HepG2 (cell line): ENCODE measurements at regions not wholly inside any gene's neighbourhood (a gene's known extent, or its start where the extent isn't known, plus 50 kb on each side); places are given as distances from the start of the nearest gene placed in this dataset.

ENCODE experiments used
- ATAC-seq: fragments of 200-7000 bp; cut with Tn5 transposase; 3 replicates; pipeline ENCODE4 v1.9.1; 2020; ENCODE audit warnings: mild to moderate bottlenecking, moderate library complexity
- BruUV-seq: library from RNA; stranded (reverse); fragments of 400-500 nt; replicated peaks from 2 replicates; lab custom pipeline; 2021; lab: Mats Ljungman, UMichigan
- CTCF ChIA-PET: fragments of 300-600 bp; formaldehyde crosslinking; extraction: SDS; loops from one replicate; lab custom pipeline; 2021; ENCODE audit warnings: low total read pairs, inconsistent platforms, low intra/inter-chr PET ratio; lab: Yijun Ruan, JAX
- POLR2A ChIA-PET: fragments of 350-600 bp; sonication (Branson Sonifier 250); formaldehyde crosslinking; loops from one replicate; lab custom pipeline; 2020; ENCODE audit warnings: antibody characterized with exemption, inconsistent platforms; lab: Yijun Ruan, JAX
- DNase-seq: peaks from one replicate; pipeline ENCODE4 v3.0.0-alpha.2; 2015; ENCODE audit warnings: low spot score
- FAIRE-seq: peaks from 3 replicates; lab custom pipeline; 2011; peaks lifted over from hg19 to GRCh38; lab: Jason Lieb, UNC
- H2AFZ ChIP-seq: one replicate; pipeline ENCODE4 v1.6.1; 2011; ENCODE audit warnings: low read length, inconsistent platforms
- H3K27ac ChIP-seq: fragments of 300-600 bp; 3 replicates; pipeline ENCODE4 v1.8.0; 2011; ENCODE audit warnings: mixed run types, mild to moderate bottlenecking, mixed read lengths, low read length, inconsistent platforms; ENCODE audit not compliant: insufficient read depth; ENCODE audit errors: extremely low read length
- H3K27me3 ChIP-seq, 2 experiments: fragments of 200-600 bp in 1 of 2; 2 replicates in 1 of 2; 3 replicates in 1 of 2; pipeline versions ENCODE4 v1.6.0 to v1.8.0; 2011; ENCODE audit warnings: low read length in 2 of 2, mild to moderate bottlenecking in 2 of 2, moderate library complexity in 2 of 2, inconsistent platforms in 1 of 2; ENCODE audit not compliant: insufficient read depth in 2 of 2, control insufficient read depth in 1 of 2
- H3K36me3 ChIP-seq, 2 experiments: fragments of 200-600 bp in 1 of 2; replicated peaks in 1 of 2; 2 replicates in 1 of 2; 3 replicates in 1 of 2; pipeline versions ENCODE4 v1.5.1 to v1.8.0; 2011; ENCODE audit warnings: low read length in 2 of 2, inconsistent platforms in 1 of 2; ENCODE audit not compliant: insufficient read depth in 2 of 2, control insufficient read depth in 1 of 2
- H3K4me1 ChIP-seq: 2 replicates; pipeline ENCODE4 v1.5.1; 2012; ENCODE audit warnings: low read length, inconsistent platforms; ENCODE audit not compliant: insufficient read depth
- H3K4me2 ChIP-seq: 2 replicates; pipeline ENCODE4 v1.6.0; 2011; ENCODE audit warnings: low read depth, low read length, inconsistent platforms
- H3K4me3 ChIP-seq, 3 experiments: fragments of 200-600 bp in 1 of 3; sonication (generic), shearing (Covaris generic) in 1 of 3; replicated peaks in 1 of 3; 2 replicates each; pipeline ENCODE4 v1.5.1; 2011 to 2016; ENCODE audit warnings: low read length in 3 of 3, inconsistent platforms in 2 of 3, low read depth in 2 of 3, mild to moderate bottlenecking in 2 of 3, control low read depth in 1 of 3, mixed read lengths in 1 of 3; ENCODE audit not compliant: insufficient read depth in 1 of 3
- H3K79me2 ChIP-seq: one replicate; pipeline ENCODE4 v1.6.1; 2011; ENCODE audit warnings: low read length, inconsistent platforms; ENCODE audit not compliant: insufficient read depth
- H3K9ac ChIP-seq: 2 replicates; pipeline ENCODE4 v1.6.0; 2011; ENCODE audit warnings: mild to moderate bottlenecking, low read depth, low read length, inconsistent platforms; ENCODE audit not compliant: insufficient read depth
- H3K9me3 ChIP-seq: 2 replicates; pipeline ENCODE4 v1.5.1; 2012; ENCODE audit warnings: mild to moderate bottlenecking, low read length
- H4K20me1 ChIP-seq: 2 replicates; pipeline ENCODE4 v1.6.0; 2011; ENCODE audit warnings: inconsistent platforms, mild to moderate bottlenecking, low read length, moderate library complexity; ENCODE audit not compliant: insufficient read depth
- ATF6 ChIP-seq: sonication (generic); formaldehyde crosslinking; conservative IDR thresholded peaks from 2 replicates; pipeline ENCODE4 v1.4.0; 2020; ENCODE audit warnings: missing genetic modification reagents
- GLI4 ChIP-seq: sonication (generic); formaldehyde crosslinking; IDR thresholded peaks from 2 replicates; pipeline ENCODE4 v1.5.1; 2020; ENCODE audit warnings: missing genetic modification reagents, mild to moderate bottlenecking, moderate library complexity, borderline replicate concordance
- KDM3A ChIP-seq: IDR thresholded peaks from 2 replicates; pipeline ENCODE4 v1.6.1; 2018; ENCODE audit warnings: low read depth, missing compliant biosample characterization
- MAFG ChIP-seq: sonication (generic); formaldehyde crosslinking; IDR thresholded peaks from 2 replicates; pipeline ENCODE4 v1.5.1; 2020; ENCODE audit warnings: mild to moderate bottlenecking, missing genetic modification reagents
- MBD4 ChIP-seq: IDR thresholded peaks from 2 replicates; pipeline ENCODE4 v1.6.1; 2012; ENCODE audit warnings: low read length, inconsistent platforms, borderline replicate concordance
- SNAPC2 ChIP-seq: sonication (generic); formaldehyde crosslinking; IDR thresholded peaks from 2 replicates; pipeline ENCODE4 v1.8.1; 2022; ENCODE audit warnings: mild to moderate bottlenecking, missing genetic modification reagents
- ZBTB33 ChIP-seq: sonication (generic); formaldehyde crosslinking; IDR thresholded peaks from 2 replicates; pipeline ENCODE4 v1.4.0; 2020; ENCODE audit warnings: missing genetic modification reagents
- ZHX1 ChIP-seq: sonication (generic); formaldehyde crosslinking; IDR thresholded peaks from 2 replicates; pipeline ENCODE4 v1.8.1; 2022; ENCODE audit warnings: low read depth, mild to moderate bottlenecking, missing genetic modification reagents
- ZNF225 ChIP-seq: sonication (generic); formaldehyde crosslinking; IDR thresholded peaks from 2 replicates; pipeline ENCODE4 v1.4.0; 2020; ENCODE audit warnings: mild to moderate bottlenecking, missing genetic modification reagents
- ZNF557 ChIP-seq: sonication (generic); formaldehyde crosslinking; IDR thresholded peaks from 2 replicates; pipeline ENCODE4 v1.4.0; 2020; ENCODE audit warnings: missing genetic modification reagents
- ZNF598 ChIP-seq: sonication (generic); formaldehyde crosslinking; IDR thresholded peaks from 2 replicates; pipeline ENCODE4 v1.5.1; 2020; ENCODE audit warnings: mild to moderate bottlenecking, missing genetic modification reagents, borderline replicate concordance
- ZZZ3 ChIP-seq: sonication (generic); formaldehyde crosslinking; IDR thresholded peaks from 2 replicates; pipeline ENCODE4 v1.4.0; 2020; ENCODE audit warnings: missing genetic modification reagents, mild to moderate bottlenecking, borderline replicate concordance
- WGBS: methylation state at CpG from one replicate; pipeline ENCODE4 v1.1.6; 2017; ENCODE audit warnings: low lambda C conversion rate; 5-methylcytosine and 5-hydroxymethylcytosine counted together
- in situ Hi-C: cut with HindIII; loops from 2 replicates; pipeline ENCODE4 v1.10.0; 2017; ENCODE audit warnings: low pct_unique_long_range_greater_than_20kb; ENCODE audit not compliant: extremely low pct_ligation_motif_present
- intact Hi-C: fragments of 100-400 bp; cut with micrococcal nuclease; formaldehyde crosslinking; loops from one replicate; pipeline ENCODE4 v1.10.0; 2022; ENCODE audit not compliant: unreplicated experiment

- Histone ChIP-seq H3K27ac (no peak overlapping the region), H4K20me1 (no peaks in the 10 kb centered on the region), H3K4me3 (no peak overlapping the region), H3K36me3 (no peaks in the 10 kb centered on the region), H3K4me1 (no peaks in the 10 kb centered on the region), H3K9me3 (no peaks in the 10 kb centered on the region), H3K79me2 (no peaks in the 10 kb centered on the region), H2AFZ (no peak overlapping the region), H3K4me2 (no peak overlapping the region), H3K27me3 (no peaks in the 10 kb centered on the region), H3K9ac (no peak overlapping the region)
- no peak for FAIRE-seq
- no peak for ATAC-seq
- ChIA-PET CTCF (no interaction called here), POLR2A (no interaction called here)
- 0% methylated on average over 2 of the region's 2 CpGs for WGBS
- in situ Hi-C loops (no loop called here), intact Hi-C loops (no loop called here)
- no peak for DNase-seq
- TF ChIP-seq ZNF557 (CRISPR knock-in tag) (no peak), SNAPC2 (CRISPR knock-in tag) (no peak), ZZZ3 (CRISPR knock-in tag) (no peak)
- BruUV-seq = no TSS peak
Measured at GRCh38 chr11:95461348-95461747, 230.3 kb upstream of the SESN3 start.

- in situ Hi-C loops = no loop called here
- TF ChIP-seq GLI4 (CRISPR knock-in tag) (no peak), ZHX1 (CRISPR knock-in tag) (no peak), ZBTB33 (CRISPR knock-in tag) (no peak), ZNF225 (CRISPR knock-in tag) (no peak), MAFG (no peak), ZNF598 (CRISPR knock-in tag) (no peak), KDM3A (CRISPR knock-in tag) (no peak), MBD4 (no peak), ATF6 (CRISPR knock-in tag) (no peak)
Measured at GRCh38 chr11:95459291-95460042, 228.5 kb upstream of the SESN3 start.

More at GRCh38 chr11:95459291-95460042, 228.5 kb upstream of the SESN3 start:
- no peaks in the 10 kb centered on the region for H3K36me3 ChIP-seq
- H4K20me1 ChIP-seq = no peaks in the 10 kb centered on the region
- intact Hi-C loops = no loop called here
- no peak for ATAC-seq
- whole genome bisulfite sequencing = 43% methylated on average over 7 of the region's 7 CpGs
- FAIRE-seq = no peak
- H2AFZ ChIP-seq = no peak overlapping the region
- no peaks in the 10 kb centered on the region for H3K9me3 ChIP-seq
- no peak overlapping the region for H3K4me3 ChIP-seq
- H3K27me3 ChIP-seq = no peaks in the 10 kb centered on the region; a peak in 1 of 5 replicates
- no peaks in the 10 kb centered on the region for H3K4me1 ChIP-seq
- no TSS peak for BruUV-seq
- POLR2A ChIA-PET = no interaction called here
- H3K79me2 ChIP-seq = no peaks in the 10 kb centered on the region
- CTCF ChIA-PET = no interaction called here
- no peak for DNase-seq
- no peak overlapping the region for H3K4me2 ChIP-seq
- H3K9ac ChIP-seq = no peak overlapping the region
- no peak overlapping the region for H3K27ac ChIP-seq
